K562 (cell line): ENCODE measurements at regions not wholly inside any gene's neighbourhood (a gene's known extent, or its start where the extent isn't known, plus 50 kb on each side); places are given as distances from the start of the nearest gene placed in this dataset.

ENCODE experiments used
- ATAC-seq: fragments of 200-7000 bp; cut with Tn5 transposase; 3 replicates; pipeline ENCODE4 v1.9.1; 2020; ENCODE audit warnings: moderate library complexity
- BruUV-seq: library from RNA; stranded (reverse); fragments of 400-500 nt; replicated peaks from 2 replicates; lab custom pipeline; 2021; lab: Mats Ljungman, UMichigan
- CTCF ChIA-PET: fragments of 300-600 bp; formaldehyde crosslinking; extraction: SDS; loops from one replicate; lab custom pipeline; 2021; ENCODE audit warnings: low intra/inter-chr PET ratio; lab: Yijun Ruan, JAX
- POLR2A ChIA-PET: fragments of 300-600, 350-650 bp; sonication (Branson Sonifier 250); formaldehyde crosslinking; extraction: SDS; loops from one replicate; lab custom pipeline; 2021; ENCODE audit warnings: antibody characterized with exemption, inconsistent platforms; lab: Yijun Ruan, JAX
- DNase-seq, 4 experiments: peaks; one replicate each; pipeline versions ENCODE4 v3.0.0 to v3.0.0-alpha.2; 2011 to 2018; ENCODE audit warnings: low spot score in 3 of 4, mixed read lengths in 3 of 4; ENCODE audit errors: extremely low read depth in 1 of 4
- FAIRE-seq: peaks from 2 replicates; lab custom pipeline; 2011; peaks lifted over from hg19 to GRCh38; lab: Jason Lieb, UNC
- H2AFZ ChIP-seq: 2 replicates; pipeline ENCODE4 v1.6.0; 2011; ENCODE audit warnings: low read depth, low read length, control low read depth, inconsistent platforms
- H3K27ac ChIP-seq: fragments of 200-600 bp; 3 replicates; pipeline ENCODE4 v1.8.0; 2011; ENCODE audit warnings: low read depth, mild to moderate bottlenecking, control low read depth, inconsistent platforms, low read length, moderate library complexity, mixed read lengths; ENCODE audit errors: extremely low read depth
- H3K27me3 ChIP-seq, 2 experiments: fragments of 300-600 bp in 1 of 2; 2 replicates in 1 of 2; 3 replicates in 1 of 2; pipeline versions ENCODE4 v1.6.0 to v1.8.0; 2011; ENCODE audit warnings: inconsistent platforms in 2 of 2, low read length in 2 of 2, mild to moderate bottlenecking in 1 of 2, mixed read lengths in 1 of 2, moderate library complexity in 1 of 2; ENCODE audit not compliant: control insufficient read depth in 2 of 2, insufficient read depth in 2 of 2
- H3K36me3 ChIP-seq: fragments of 300-600 bp; 3 replicates; pipeline ENCODE4 v1.8.0; 2011; ENCODE audit warnings: mild to moderate bottlenecking, low read length, inconsistent platforms; ENCODE audit not compliant: control insufficient read depth, insufficient read depth
- H3K4me1 ChIP-seq, 2 experiments: fragments of 200-600 bp in 1 of 2; replicated peaks in 1 of 2; 2 replicates in 1 of 2; 3 replicates in 1 of 2; pipeline versions ENCODE4 v1.5.1 to v1.8.0; 2011; ENCODE audit warnings: inconsistent platforms in 2 of 2, low read length in 2 of 2, mild to moderate bottlenecking in 1 of 2, mixed read lengths in 1 of 2, moderate library complexity in 1 of 2; ENCODE audit not compliant: control insufficient read depth in 2 of 2, insufficient read depth in 2 of 2
- H3K4me2 ChIP-seq: 2 replicates; pipeline ENCODE4 v1.6.1; 2011; ENCODE audit warnings: low read length, control low read depth, inconsistent platforms, mixed read lengths; ENCODE audit not compliant: insufficient read depth
- H3K4me3 ChIP-seq: fragments of 200-600 bp; sonication (generic), shearing (Covaris generic); 2 replicates; pipeline ENCODE4 v1.5.1; 2016; ENCODE audit warnings: control low read depth, inconsistent platforms
- H3K79me2 ChIP-seq: fragments of 200-600 bp; 3 replicates; pipeline ENCODE4 v1.8.0; 2011; ENCODE audit warnings: low read length, inconsistent platforms; ENCODE audit not compliant: control insufficient read depth, insufficient read depth
- H3K9ac ChIP-seq, 2 experiments: 2 replicates each; pipeline versions ENCODE4 v1.6.0 to v1.6.1; 2011; ENCODE audit warnings: low read depth in 2 of 2, low read length in 2 of 2, control low read depth in 1 of 2, inconsistent platforms in 1 of 2, mild to moderate bottlenecking in 1 of 2, mixed read lengths in 1 of 2; ENCODE audit not compliant: insufficient read depth in 1 of 2
- H3K9me1 ChIP-seq: one replicate; pipeline ENCODE4 v1.6.0; 2011; ENCODE audit warnings: inconsistent platforms, mild to moderate bottlenecking, low read length, moderate library complexity; ENCODE audit not compliant: control insufficient read depth, insufficient read depth
- H3K9me3 ChIP-seq: replicated peaks from 2 replicates; pipeline ENCODE4 v1.5.1; 2011; ENCODE audit warnings: low read depth, low read length, inconsistent platforms; ENCODE audit not compliant: control insufficient read depth, insufficient read depth
- H4K20me1 ChIP-seq: replicated peaks from 2 replicates; pipeline ENCODE4 v1.6.1; 2011; ENCODE audit warnings: low read length, inconsistent platforms, mixed read lengths; ENCODE audit not compliant: control insufficient read depth, insufficient read depth
- GTF2E2 ChIP-seq: fragments of 200-800 bp; sonication (Bioruptor generic); IDR thresholded peaks from 2 replicates; pipeline ENCODE4 v1.6.1; 2016; ENCODE audit warnings: missing genetic modification characterization, missing compliant biosample characterization
- HOXB6 ChIP-seq: fragments of 250-450 bp; sonication (Bioruptor Pico); IDR thresholded peaks from 2 replicates; pipeline ENCODE4 v1.5.1; 2022; ENCODE audit warnings: mild to moderate bottlenecking, borderline replicate concordance
- IRF9 ChIP-seq: fragments of 450-650 bp; IDR thresholded peaks from 2 replicates; pipeline ENCODE4 v1.6.1; 2016; ENCODE audit warnings: missing biosample characterization, missing genetic modification characterization
- NR3C1 ChIP-seq: sonication (generic); formaldehyde crosslinking; IDR thresholded peaks from 2 replicates; pipeline ENCODE4 v1.8.1; 2022; ENCODE audit warnings: missing genetic modification reagents
- PKNOX1 ChIP-seq: fragments of 450-650 bp; IDR thresholded peaks from 2 replicates; pipeline ENCODE4 v1.6.1; 2016
- TAF7 ChIP-seq: fragments of 450-650 bp; IDR thresholded peaks from 2 replicates; pipeline ENCODE4 v1.6.1; 2016; ENCODE audit warnings: missing genetic modification characterization, missing compliant biosample characterization
- in situ Hi-C: fragments of 300-500 bp; cut with MboI; formaldehyde crosslinking; loops from 4 replicates; pipeline ENCODE4 v1.15.0; 2018; ENCODE audit warnings: inconsistent platforms, mixed read lengths
- intact Hi-C: fragments of 100-400 bp; cut with micrococcal nuclease; formaldehyde crosslinking; loops from 2 replicates; pipeline ENCODE4 v1.14.2; 2022

GRCh38 chr12:25866586-25867378, 91.7 kb upstream of the RASSF8 start (continued):
- no peak for TF ChIP-seq NR3C1 (CRISPR knock-in tag)

- Histone ChIP-seq H3K9me1 (no peaks in the 10 kb centered on the region), H3K27ac (no peak overlapping the region), H3K36me3 (no peaks in the 10 kb centered on the region), H4K20me1 (no peaks in the 10 kb centered on the region), H3K9ac (no peak overlapping the region), H3K9me3 (no peaks in the 10 kb centered on the region), H2AFZ (no peak overlapping the region), H3K79me2 (no peaks in the 10 kb centered on the region), H3K27me3 (no peaks in the 10 kb centered on the region), H3K4me2 (no peak overlapping the region), H3K4me1 (no peaks in the 10 kb centered on the region), H3K4me3 (no peak overlapping the region)
- intact Hi-C loops (no loop called here), in situ Hi-C loops (no loop called here)
- TF ChIP-seq PKNOX1 (no peak), GTF2E2 (no peak), TAF7 (tag) (no peak), IRF9 (tag) (no peak), HOXB6 (CRISPR knock-in tag) (no peak)
- FAIRE-seq (no peak), DNase-seq (no peak), ATAC-seq (no peak)
- ChIA-PET CTCF (no interaction called here), POLR2A (no interaction called here)
- no TSS peak for BruUV-seq
Measured at GRCh38 chr12:25868193-25868592, 90.3 kb upstream of the RASSF8 start.
